Calu3 (cell line): ENCODE measurements at regions not wholly inside any gene's neighbourhood (a gene's known extent, or its start where the extent isn't known, plus 50 kb on each side); places are given as distances from the start of the nearest gene placed in this dataset.

ENCODE experiments used
- BruUV-seq: library from RNA; stranded (reverse); fragments of 400-500 nt; replicated peaks from 2 replicates; lab custom pipeline; 2021; lab: Mats Ljungman, UMichigan
- CTCF ChIA-PET: fragments of 300-600 bp; sonication (Branson Sonifier 250); formaldehyde crosslinking; loops from one replicate; lab custom pipeline; 2022; ENCODE audit warnings: antibody characterized with exemption; lab: Charles Lee
- DNase-seq: peaks from one replicate; pipeline ENCODE4 v3.0.0; 2022
- H3K27ac Mint-ChIP-seq: one replicate; pipeline ENCODE4 v1.8.0; 2022; ENCODE audit warnings: mixed read lengths; ENCODE audit not compliant: unreplicated experiment
- H3K27me3 Mint-ChIP-seq: one replicate; pipeline ENCODE4 v1.8.0; 2022; ENCODE audit warnings: mixed read lengths; ENCODE audit not compliant: unreplicated experiment
- H3K36me3 Mint-ChIP-seq: one replicate; pipeline ENCODE4 v1.8.0; 2022; ENCODE audit warnings: mild to moderate bottlenecking, moderate library complexity, mixed read lengths; ENCODE audit not compliant: insufficient read depth, unreplicated experiment
- H3K4me1 Mint-ChIP-seq: one replicate; pipeline ENCODE4 v1.8.0; 2022; ENCODE audit warnings: mild to moderate bottlenecking, low read depth, mixed read lengths; ENCODE audit not compliant: unreplicated experiment
- H3K4me3 Mint-ChIP-seq: one replicate; pipeline ENCODE4 v1.8.0; 2022; ENCODE audit warnings: mild to moderate bottlenecking, low read depth, moderate library complexity, mixed read lengths; ENCODE audit not compliant: unreplicated experiment
- H3K9me3 Mint-ChIP-seq: one replicate; pipeline ENCODE4 v1.8.0; 2022; ENCODE audit warnings: low read depth, mixed read lengths; ENCODE audit not compliant: unreplicated experiment
- intact Hi-C: fragments of 100-400 bp; cut with micrococcal nuclease; formaldehyde crosslinking; loops from one replicate; pipeline ENCODE4 v1.10.0; 2022; ENCODE audit not compliant: unreplicated experiment
- TF ChIP-seq, protein P1 (sequence below): fragments of 200-600 bp; IDR thresholded peaks from one replicate; pipeline ENCODE4 v1.8.0; 2022; ENCODE audit warnings: antibody characterized with exemption; ENCODE audit not compliant: unreplicated experiment

DNA sequence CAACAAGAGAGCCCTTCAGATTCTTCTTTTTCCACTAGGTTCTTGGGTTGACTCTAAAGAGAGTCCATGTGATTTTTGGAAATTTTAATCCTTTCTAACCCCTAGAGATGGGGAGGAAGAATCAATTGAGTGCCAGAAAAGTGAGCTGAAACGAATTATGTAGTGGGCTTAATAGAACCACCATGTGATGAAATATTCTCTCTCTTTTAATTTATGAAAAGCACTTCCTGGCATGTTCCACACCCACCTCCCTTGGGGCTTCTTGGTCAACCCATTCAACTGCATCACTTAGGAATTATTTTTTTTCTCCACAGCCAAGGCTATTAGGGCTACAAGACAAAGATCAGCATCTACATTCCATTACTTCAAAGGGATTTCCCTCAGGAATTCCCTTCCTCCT is 79.6 kb downstream of the ZC3H11B start:
- no peak overlapping the region for H3K27ac Mint-ChIP-seq
- TF ChIP-seq, protein P1, sequence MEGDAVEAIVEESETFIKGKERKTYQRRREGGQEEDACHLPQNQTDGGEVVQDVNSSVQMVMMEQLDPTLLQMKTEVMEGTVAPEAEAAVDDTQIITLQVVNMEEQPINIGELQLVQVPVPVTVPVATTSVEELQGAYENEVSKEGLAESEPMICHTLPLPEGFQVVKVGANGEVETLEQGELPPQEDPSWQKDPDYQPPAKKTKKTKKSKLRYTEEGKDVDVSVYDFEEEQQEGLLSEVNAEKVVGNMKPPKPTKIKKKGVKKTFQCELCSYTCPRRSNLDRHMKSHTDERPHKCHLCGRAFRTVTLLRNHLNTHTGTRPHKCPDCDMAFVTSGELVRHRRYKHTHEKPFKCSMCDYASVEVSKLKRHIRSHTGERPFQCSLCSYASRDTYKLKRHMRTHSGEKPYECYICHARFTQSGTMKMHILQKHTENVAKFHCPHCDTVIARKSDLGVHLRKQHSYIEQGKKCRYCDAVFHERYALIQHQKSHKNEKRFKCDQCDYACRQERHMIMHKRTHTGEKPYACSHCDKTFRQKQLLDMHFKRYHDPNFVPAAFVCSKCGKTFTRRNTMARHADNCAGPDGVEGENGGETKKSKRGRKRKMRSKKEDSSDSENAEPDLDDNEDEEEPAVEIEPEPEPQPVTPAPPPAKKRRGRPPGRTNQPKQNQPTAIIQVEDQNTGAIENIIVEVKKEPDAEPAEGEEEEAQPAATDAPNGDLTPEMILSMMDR, result no peak
- no peak overlapping the region for H3K4me3 Mint-ChIP-seq
- H3K9me3 Mint-ChIP-seq, result peaks cover 3% of the 10 kb centered on the region
- no peak for DNase-seq
- no peaks in the 10 kb centered on the region for H3K27me3 Mint-ChIP-seq
- CTCF ChIA-PET, result no interaction called here
- no TSS peak for BruUV-seq
- no peaks in the 10 kb centered on the region for H3K36me3 Mint-ChIP-seq
- intact Hi-C loops, result no loop called here
- no peaks in the 10 kb centered on the region for H3K4me1 Mint-ChIP-seq

DNA sequence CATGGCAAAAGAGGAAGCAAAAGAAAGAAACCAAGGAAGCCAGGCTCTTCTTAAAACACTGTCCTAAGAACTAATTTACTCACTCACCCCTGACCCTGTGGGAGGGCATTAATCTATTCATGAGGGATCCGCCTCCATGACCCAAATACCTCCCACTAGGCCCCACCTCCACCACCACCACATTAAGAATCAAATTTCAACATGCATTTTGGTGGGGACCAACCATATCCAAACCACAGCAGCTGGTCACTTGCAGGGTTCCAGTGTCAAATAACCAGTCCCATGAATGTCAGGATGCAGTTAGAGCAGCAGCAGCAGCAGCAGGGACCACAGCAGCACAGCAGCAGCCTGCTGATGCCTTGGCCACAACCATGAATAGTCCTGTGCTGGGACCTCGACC is 83.8 kb downstream of the ZC3H11B start:
- Mint-ChIP-seq H3K36me3 (no peaks in the 10 kb centered on the region), H3K27ac (no peak overlapping the region), H3K27me3 (no peaks in the 10 kb centered on the region), H3K9me3 (peaks cover 3% of the 10 kb centered on the region), H3K4me3 (no peak overlapping the region), H3K4me1 (no peaks in the 10 kb centered on the region)
- TF ChIP-seq, protein P1, result no peak
- intact Hi-C loops, result no loop called here
- CTCF ChIA-PET, result no interaction called here
- DNase-seq, result no peak
- no TSS peak for BruUV-seq

DNA sequence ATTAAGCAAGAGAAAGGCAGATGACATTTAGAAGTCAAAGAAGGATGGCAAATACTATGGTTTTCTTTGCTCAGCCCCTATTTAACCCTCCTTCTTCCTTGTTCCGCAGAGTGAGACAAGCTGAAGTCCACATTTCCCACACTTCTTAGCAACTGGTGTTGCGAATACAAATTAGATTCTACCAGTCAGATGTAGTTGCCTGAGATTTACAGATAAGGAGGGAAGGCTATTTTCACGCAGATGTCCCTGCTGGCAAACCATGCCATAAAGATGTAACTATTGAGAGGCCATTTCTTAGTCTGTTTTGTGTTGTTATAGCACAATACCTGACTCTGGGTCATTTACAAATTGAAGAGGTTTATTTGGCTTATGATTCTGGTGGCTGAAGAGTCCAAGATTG is 84.3 kb downstream of the ZC3H11B start:
- BruUV-seq, result no TSS peak
- H3K4me1 Mint-ChIP-seq, result no peaks in the 10 kb centered on the region
- TF ChIP-seq, protein P1, result no peak
- H3K27me3 Mint-ChIP-seq, result no peaks in the 10 kb centered on the region
- peaks cover 3% of the 10 kb centered on the region for H3K9me3 Mint-ChIP-seq
- DNase-seq, result no peak
- H3K36me3 Mint-ChIP-seq, result no peaks in the 10 kb centered on the region
- no peak overlapping the region for H3K27ac Mint-ChIP-seq
- no peak overlapping the region for H3K4me3 Mint-ChIP-seq
- CTCF ChIA-PET, result no interaction called here
- intact Hi-C loops, result no loop called here

DNA sequence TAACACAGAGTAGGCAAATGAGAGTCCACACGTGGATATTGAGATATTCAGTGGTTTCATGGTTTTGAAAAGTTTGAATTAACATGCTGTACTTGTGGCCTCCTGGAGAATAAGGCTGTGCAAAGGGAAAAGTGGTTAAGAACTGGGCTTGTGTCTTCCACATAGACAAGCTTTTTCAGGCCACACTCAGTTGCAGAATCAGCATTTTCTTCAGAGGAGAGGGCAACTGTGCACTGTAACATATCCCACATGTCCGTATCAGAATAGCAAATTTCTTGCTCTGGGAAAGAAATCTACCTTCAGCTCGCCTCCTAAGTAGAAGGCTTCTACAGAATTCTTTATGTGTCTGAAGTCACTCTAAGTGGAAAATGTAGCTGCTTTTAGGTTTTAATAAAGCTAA is 84.9 kb downstream of the ZC3H11B start:
- DNase-seq, result no peak
- TF ChIP-seq, protein P1, result no peak
- CTCF ChIA-PET, result no interaction called here
- intact Hi-C loops, result no loop called here
- no peaks in the 10 kb centered on the region for H3K36me3 Mint-ChIP-seq
- H3K27me3 Mint-ChIP-seq, result no peaks in the 10 kb centered on the region
- peaks cover 3% of the 10 kb centered on the region for H3K9me3 Mint-ChIP-seq
- BruUV-seq, result no TSS peak
- no peaks in the 10 kb centered on the region for H3K4me1 Mint-ChIP-seq
- no peak overlapping the region for H3K27ac Mint-ChIP-seq
- H3K4me3 Mint-ChIP-seq, result no peak overlapping the region
